GM23248 (cell line): ENCODE measurements at regions not wholly inside any gene's neighbourhood (a gene's known extent, or its start where the extent isn't known, plus 50 kb on each side); places are given as distances from the start of the nearest gene placed in this dataset.

Experiments
- EZH2 ChIP-seq: fragments of 200-600 bp; sonication (generic); IDR thresholded peaks from 2 replicates; pipeline ENCODE4 v1.6.1; 2018; ENCODE audit warnings: antibody characterized with exemption, mild to moderate bottlenecking; ENCODE audit not compliant: insufficient read depth, poor library complexity, severe bottlenecking
- EZH2phosphoT487 ChIP-seq: fragments of 200-600 bp; sonication (generic); IDR thresholded peaks from 2 replicates; pipeline ENCODE4 v1.6.1; 2018; ENCODE audit warnings: antibody characterized with exemption, moderate library complexity, mild to moderate bottlenecking, low read depth; ENCODE audit not compliant: insufficient read depth

GRCh38 chrX:42837747-42838146, 59.8 kb upstream of the PPP1R2C start:
- TF ChIP-seq EZH2 = no peak
- no peak for TF ChIP-seq EZH2phosphoT487
